A673 (cell line): ENCODE measurements at regions not wholly inside any gene's neighbourhood (a gene's known extent, or its start where the extent isn't known, plus 50 kb on each side); places are given as distances from the start of the nearest gene placed in this dataset.

Experiments
- EZH2 ChIP-seq: fragments of 200-600 bp; sonication (generic); IDR thresholded peaks from 2 replicates; pipeline ENCODE4 v1.6.1; 2017; ENCODE audit warnings: borderline replicate concordance, low read depth, mild to moderate bottlenecking, mixed read lengths, antibody characterized with exemption, low read length; ENCODE audit not compliant: poor library complexity, severe bottlenecking
- TF ChIP-seq, protein P1 (sequence below): fragments of 300-800, 200-600 bp; sonication (generic); conservative IDR thresholded peaks from 2 replicates; pipeline ENCODE4 v1.5.1; 2017; ENCODE audit warnings: low read depth, mild to moderate bottlenecking, antibody characterized with exemption, low read length, moderate library complexity, mixed read lengths

DNA sequence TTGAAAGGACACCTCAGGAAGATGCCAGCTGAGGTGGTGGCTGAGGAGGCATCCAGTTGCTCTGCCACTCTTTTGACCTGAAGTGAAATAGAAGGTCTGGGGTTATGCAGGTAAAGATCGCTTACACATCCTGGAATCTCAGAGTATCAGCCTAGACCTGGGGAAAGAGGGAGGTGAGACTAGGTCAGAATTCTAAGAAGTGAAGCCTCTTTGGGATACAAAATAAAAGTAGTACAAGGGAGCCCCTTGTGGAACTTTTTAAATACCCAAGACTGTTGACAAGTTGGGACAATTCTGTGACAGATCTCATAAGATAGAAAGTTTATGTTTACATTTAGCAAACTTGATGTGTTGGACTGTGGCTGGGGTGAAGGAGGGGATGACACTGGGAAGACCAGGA lies 263.1 kb downstream of the SPRY1 start:
- no peak for TF ChIP-seq EZH2
- TF ChIP-seq, protein P1, sequence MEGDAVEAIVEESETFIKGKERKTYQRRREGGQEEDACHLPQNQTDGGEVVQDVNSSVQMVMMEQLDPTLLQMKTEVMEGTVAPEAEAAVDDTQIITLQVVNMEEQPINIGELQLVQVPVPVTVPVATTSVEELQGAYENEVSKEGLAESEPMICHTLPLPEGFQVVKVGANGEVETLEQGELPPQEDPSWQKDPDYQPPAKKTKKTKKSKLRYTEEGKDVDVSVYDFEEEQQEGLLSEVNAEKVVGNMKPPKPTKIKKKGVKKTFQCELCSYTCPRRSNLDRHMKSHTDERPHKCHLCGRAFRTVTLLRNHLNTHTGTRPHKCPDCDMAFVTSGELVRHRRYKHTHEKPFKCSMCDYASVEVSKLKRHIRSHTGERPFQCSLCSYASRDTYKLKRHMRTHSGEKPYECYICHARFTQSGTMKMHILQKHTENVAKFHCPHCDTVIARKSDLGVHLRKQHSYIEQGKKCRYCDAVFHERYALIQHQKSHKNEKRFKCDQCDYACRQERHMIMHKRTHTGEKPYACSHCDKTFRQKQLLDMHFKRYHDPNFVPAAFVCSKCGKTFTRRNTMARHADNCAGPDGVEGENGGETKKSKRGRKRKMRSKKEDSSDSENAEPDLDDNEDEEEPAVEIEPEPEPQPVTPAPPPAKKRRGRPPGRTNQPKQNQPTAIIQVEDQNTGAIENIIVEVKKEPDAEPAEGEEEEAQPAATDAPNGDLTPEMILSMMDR: peak; percentile 59
